ENCODE measurements at regions not wholly inside any gene's neighbourhood (a gene's known extent, or its start where the extent isn't known, plus 50 kb on each side); places are given as distances from the start of the nearest gene placed in this dataset.
"Not testable (repeated sequence)": the region's sequence is repeated elsewhere in the genome, so short reads cannot be mapped to it uniquely, and the experiment has no call there.

DNA sequence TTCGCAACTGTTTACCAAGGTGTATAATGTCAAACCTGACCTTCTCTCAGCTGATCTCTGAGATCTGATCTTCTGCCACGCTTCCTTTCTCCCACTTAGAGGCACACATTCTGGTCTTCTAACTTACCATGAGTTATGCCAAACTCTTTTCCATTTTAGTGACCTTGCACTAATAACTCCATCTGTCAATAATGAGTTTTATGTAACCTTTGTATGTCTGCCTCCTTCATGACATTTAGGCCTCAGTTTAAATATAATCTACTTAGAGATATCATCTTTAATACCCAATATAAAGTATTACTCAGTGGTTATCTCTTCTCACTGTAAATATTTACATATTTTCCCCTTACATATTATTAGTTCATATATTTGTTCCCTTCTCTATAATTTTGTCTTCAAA, 827.5 kb upstream of the PCDH20 start:
- DNase-seq (ENCODE audit: low spot score), result no peak

DNA sequence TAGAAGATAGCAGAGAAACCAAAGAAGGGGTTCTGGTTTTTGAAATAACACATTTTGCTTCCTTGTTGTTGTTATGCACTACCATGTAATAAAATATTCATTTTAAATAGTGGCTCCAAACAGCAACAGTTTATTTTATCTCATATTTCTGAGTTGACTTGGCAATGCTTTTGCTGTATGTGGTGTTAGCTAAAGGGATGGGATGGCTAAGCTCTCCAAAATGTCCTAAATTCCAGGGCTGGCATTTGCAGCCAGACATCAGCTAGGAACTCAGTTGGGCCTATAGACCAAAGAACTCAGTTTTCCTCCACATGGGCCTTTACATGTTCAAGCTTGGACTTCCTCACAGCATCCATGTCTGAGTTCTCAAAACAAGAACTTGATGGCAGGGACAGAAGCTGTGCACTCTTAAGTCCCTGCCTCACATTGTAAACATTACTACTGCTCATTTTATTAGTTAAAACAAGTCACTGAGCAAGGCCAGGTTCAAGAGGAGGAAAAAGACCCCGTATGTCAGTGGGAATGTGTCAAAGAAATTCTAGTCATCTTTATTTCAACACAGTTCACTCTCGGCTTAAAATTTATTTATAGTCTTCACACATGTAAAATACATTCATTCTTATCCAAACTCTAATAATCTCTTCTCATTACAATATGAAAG, 819.3 kb upstream of the PCDH20 start:
- no peak for DNase-seq (ENCODE audit: low spot score)

DNA sequence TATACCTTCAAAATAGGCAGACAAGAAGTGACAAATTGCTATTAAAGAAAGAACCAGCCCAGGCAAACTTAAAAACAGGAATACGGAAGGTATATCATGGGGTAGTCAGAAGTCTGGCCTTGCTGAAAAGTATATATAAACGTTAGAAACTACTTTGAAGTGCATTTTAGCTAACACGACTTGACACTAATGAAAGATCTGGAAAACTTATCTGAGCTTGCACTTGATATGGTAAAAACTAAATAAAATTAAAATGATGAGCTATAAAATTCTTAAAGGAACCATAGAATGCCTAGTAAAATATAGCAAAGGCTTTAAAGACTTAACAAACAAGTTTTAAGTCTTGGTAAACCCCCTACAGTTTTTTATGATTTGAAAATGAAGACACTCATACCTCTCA, 795.3 kb upstream of the PCDH20 start:
- no peak for DNase-seq (ENCODE audit: low spot score)

DNA sequence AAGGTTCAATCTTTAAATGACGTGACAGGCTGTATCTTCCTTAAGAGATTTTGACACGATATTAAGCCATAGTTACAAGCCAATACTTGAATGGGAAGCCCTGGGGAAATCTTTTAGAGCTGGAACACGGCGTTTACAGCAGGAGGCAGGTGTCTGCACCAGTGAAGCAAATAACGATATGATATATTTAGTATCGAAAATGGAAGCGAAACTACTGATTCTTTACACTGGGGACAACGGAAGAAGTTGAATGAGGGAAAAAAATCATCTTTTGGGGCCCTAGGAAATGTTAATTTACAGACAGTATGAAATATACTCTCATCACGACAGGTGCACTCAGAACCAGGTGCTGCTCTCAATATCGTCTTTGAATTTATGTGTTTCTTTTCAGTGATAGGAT, 793.9 kb upstream of the PCDH20 start:
- DNase-seq (ENCODE audit: low spot score), result no peak

DNA sequence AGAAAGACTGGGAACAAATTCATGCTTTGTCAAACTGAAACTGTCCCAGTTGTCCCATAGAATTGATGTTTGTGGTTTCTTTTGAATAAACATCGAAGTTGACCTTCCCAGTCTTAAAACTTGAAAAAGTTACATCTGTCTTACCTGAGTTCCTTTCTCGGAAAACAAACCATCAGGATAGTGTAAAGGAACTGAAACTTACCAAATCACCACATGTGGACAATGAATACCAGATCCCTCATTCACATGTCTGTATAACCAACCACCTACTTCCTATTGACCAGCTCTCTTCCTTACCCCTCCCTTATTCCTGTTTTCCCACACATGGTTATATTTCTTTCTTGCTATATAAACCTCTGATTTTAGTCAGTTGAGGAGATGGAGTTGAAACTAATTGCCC, 791.7 kb upstream of the PCDH20 start:
- no peak for DNase-seq (ENCODE audit: low spot score)

DNA sequence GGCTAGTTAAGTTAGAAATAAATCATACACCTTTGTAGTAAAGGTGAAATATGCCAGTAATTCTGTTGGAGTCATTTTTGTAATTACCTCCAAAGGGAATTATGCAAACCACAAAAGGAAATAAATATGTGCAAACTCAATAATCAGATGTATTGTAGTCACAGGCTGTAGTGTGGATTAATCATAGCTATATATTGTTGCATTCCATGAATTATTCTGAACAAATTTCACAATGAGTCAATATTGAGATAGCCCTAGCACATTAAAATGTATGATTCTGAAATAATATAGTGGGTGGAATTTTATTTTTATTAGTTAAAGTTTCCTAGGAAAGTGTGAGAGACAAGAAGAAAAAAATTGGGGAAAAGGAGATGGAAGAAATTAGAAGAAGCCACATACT, 790.5 kb upstream of the PCDH20 start:
- DNase-seq (ENCODE audit: low spot score), result no peak

DNA sequence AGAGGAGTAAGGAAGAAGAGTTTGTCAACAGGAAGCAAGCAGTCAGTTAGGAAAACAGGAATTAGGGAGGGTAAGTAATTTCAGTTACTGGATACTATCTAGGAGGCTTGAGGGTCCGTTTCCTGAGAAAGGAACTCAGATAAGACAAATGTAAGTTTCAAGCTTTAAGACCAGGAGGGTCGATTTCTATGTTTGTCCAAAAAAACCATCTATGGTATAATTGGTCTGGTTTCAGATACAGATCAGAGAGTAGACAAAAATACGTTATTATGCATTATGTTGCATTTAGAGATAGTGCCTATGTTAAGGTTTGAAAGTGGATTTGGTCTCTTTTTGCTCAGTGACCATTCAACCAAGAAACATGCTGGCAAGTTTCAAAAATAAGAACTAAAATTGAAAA, 789.6 kb upstream of the PCDH20 start:
- DNase-seq (ENCODE audit: low spot score), result no peak

DNA sequence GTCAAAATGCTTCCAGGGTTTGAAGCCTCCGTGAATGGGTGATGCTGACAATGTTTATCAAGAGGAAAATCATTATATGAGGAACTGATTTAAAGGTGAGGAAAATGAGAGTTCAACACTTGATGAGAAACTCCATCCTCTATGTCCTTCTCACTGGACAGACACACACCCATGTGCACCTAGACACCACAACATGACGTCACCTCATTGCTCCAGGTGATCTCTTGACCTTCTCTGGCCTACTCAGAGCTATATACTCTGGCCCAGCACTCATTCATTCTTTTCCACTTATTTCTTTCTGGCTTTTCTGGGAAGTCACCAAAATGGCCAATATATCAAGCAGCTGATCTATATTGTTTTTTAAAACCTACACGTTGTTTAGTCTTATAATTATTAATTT, 778.7 kb upstream of the PCDH20 start:
- DNase-seq (ENCODE audit: low spot score), result no peak

DNA sequence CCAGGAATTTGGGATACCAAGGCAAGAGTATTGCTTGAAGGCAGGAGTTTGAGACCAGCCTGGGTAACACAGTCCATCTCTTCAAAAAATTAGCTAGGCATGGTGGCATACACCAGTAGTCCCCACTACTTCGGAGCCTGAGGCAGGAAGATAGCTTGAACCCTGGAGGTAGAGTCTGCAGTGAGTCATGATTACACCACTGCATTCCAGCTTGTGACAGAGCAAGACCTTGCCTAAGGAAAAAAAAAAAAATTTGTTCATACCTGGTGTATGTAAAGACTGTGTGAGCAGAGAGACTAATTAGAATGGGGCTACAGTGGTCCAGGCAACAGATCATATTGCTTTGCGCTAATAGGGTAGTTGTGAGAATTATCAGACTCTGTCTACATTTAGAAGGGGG, 778.3 kb upstream of the PCDH20 start:
- DNase-seq (ENCODE audit: low spot score), result no peak

DNA sequence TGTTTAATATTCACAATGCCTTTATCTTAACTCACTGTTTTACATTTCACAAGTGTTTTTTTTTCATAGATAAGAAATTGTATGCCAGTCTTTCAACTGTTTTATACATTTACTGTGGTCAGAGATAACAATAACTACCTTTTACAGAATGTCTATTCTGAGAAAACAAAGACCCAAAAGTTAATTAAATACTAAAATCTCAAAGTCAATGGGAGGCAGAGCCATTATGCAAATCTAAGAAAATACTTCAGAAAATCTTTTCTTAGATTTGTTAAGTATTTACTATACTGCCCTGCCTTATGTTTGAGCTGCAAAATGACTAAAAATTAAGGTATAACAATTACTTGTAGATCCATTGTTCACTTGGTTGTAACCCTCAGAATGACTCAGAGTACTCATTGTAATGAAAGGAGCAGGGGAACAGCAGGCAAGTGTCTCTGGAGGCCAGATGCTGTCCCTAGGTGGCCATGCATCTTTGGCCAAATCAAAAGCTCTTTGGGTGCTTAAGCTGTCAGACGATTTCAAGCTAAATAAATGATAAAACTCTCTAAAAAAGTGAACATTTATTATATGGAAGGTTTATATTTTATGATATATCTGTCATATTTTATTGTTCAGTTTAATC, 770.1 kb upstream of the PCDH20 start:
- DNase-seq (ENCODE audit: low spot score), result no peak

DNA sequence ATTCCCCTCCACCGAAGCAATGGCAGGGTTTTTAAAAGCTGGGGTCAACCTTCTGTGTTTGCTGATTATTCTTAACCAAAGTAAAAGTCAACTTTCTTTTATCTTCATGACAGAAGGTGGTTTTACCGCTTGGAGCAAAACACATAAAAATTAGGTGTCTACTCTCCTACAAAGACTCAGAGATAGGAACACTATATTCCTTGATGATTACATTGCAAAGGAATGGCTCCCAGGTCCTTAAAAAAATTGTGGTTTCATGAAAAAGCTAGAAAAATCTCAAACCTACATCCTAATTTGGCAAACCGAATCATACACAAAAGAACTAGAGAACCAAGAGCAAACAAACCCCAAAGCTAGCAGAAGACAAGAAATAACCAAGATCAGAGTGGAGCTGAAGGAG, 760.4 kb upstream of the PCDH20 start:
- DNase-seq (ENCODE audit: low spot score), result no peak

DNA sequence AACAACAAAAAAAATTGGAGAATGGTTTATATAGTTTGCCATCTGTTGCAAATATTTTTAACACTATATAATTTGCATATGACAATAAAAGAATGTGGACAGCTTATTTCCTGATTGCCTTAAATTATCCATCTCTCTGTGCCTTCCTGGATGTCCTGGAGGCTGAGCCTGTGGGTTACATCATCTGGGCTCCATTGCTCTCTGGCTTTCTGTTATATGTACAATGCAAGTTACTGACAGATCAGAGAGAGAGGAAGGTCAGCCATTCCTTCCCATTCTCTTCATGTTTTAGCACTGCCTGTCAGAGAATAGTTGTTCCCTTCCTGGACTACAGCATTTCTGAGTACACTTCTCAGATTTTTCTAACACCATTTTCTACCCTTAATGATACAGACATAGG, 758.3 kb upstream of the PCDH20 start:
- DNase-seq (ENCODE audit: low spot score), result no peak

DNA sequence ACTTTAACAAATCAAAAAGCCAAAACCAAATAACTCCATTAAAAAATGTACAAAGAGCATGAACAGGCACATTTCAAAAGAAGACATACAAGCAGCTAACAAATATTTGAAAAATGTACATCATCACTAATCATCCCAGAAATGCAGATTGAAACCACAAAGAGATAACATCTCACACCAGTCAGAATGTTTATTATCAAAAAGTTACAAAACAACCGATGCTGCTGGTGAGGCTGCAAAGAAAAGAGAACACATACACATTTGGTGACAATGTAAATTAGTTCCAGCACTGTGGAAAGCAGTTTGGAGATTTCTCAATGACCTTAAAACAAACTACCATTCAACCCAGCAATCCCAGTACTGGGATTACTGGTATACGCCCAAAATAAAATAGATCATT, 756.0 kb upstream of the PCDH20 start:
- no peak for DNase-seq (ENCODE audit: low spot score)

DNA sequence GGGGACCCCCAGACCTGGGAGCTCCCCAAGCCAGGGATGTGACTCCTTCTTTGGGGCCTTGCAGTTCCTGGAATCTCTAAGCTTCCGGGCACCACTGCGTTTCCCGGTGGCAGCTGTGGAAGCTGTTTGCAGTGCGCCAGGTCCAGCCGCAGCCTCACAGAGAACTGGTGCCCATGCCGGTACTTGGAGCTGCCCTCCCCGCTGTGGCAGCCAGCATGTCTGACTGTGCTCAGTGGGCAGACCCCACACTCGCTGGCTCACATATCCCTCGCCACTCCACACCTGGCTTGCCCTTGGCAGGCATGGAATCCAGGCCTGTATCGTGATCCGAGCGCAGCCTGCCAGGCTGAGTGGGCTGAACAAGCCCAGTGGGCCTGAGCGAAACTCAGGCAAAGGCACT, 753.2 kb upstream of the PCDH20 start:
- DNase-seq (ENCODE audit: low spot score), result no peak

DNA sequence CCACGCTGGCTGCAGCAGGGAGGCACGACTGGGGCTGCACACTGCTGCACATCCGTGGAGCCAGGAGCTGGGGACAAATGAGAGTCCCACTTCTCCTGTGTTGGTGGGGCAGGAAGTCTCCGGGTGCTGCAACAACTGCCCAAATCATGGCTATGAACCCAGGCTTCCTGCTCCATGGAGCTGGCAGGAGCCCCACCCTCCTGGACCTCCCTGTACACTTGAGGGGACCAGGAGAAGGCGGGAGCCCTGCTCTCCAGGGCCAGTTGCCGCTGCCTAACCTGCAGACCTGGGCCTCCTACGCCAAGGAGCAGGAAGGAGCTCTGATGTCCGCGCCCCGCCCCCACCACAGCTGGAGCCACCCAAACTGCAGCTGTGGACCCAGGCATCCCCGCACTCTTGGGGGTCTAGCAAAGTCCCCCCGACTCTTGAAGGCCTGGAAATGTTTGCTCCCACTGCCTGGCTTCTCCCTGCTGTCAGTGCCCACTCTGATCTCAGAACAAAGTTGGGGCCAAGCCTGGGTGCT, 752.1 kb upstream of the PCDH20 start:
- no peak for DNase-seq (ENCODE audit: low spot score)

DNA sequence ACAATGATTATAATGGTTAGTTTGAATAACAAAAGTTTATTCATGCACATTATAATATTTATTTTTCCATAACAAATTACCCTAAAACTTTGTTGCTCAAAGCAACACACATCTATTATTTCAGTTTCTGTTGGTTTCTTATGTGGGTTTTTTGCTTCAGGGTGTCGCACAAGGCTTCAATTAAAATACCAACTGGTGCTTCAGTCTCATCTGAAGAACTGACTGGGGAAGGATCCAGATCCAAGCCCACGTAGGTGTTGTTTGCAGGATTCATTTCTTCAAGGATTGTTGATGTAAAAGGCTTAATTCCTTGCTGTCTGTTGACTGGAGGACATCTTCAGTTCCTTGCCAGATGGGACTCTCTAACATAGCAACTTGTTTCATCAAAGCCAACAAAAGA, 747.2 kb upstream of the PCDH20 start:
- no peak for DNase-seq (ENCODE audit: low spot score)

DNA sequence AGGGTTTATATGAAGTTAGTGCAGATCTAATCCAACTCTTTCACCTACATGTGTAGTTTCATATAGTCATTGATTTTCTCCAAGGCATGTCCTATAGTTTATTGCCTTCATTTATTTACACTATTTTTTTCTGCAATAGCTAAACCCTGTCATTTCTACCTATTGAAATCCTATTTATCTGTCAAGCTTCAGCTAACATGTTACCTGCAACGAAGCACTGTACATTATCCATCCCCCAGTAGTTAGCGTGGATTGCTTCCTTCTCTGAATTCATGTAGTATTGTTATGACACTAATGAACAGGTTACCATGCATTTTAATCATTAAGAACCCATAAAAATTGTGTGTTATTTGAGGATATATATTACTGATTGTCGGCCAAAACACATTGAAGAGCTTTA, 742.9 kb upstream of the PCDH20 start:
- DNase-seq (ENCODE audit: low spot score), result no peak

DNA sequence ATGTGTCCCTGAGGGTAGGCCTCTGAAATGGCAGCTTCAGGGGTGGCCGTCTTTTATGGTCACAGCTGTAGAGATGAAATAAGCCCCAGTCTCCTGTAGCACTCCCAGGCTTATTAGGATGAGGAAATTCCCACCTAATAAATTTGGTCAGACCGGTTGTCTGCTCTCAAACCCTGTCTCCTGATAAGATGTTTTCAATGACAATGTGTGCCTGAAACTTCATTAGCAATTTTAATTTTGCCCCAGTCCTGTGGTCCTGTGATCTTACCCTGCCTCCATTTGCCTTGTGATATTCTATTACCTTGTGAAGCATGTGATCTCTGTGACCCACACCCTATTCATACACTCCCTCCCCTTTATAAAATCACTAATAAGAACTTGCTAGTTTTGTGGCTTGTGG, 736.1 kb upstream of the PCDH20 start:
- not testable (repeated sequence) for DNase-seq (ENCODE audit: low spot score)

DNA sequence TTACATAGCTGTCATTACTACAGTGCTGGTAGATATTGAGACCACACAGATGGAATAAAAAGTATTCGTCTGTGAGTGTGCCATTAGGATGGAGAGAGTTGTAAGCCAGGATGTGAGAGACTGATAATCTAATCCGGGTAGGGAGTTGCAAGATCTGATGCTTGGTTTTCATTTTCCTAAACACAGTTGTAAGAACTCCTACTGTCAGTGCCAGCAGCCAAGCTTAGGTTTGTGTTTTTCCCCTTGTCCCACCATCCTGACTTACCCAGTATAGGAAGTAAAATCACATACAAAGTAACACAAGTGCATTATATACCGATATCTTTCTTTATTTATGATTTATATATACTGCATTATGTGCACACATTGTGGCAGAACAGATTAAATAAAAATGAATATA, 726.4 kb upstream of the PCDH20 start:
- DNase-seq (ENCODE audit: low spot score), result no peak

DNA sequence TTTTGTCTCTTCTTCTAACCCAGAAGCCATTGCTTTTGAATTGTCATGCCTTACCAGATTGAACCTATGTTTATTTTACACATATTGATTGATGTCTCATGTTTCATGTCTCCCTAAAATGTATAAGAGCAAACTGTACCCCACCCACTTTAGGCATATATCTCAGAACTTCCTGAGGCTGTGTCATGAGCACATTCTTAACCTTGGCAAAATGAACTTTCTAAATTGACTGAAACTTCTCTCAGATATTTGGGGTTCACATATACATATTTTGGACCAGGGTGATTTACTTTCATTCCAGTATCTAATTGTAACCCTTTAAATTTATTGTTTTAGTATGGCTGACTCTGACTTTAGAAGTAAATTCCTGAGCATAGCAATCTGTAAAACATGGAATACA, 723.9 kb upstream of the PCDH20 start:
- DNase-seq (ENCODE audit: low spot score), result no peak

DNA sequence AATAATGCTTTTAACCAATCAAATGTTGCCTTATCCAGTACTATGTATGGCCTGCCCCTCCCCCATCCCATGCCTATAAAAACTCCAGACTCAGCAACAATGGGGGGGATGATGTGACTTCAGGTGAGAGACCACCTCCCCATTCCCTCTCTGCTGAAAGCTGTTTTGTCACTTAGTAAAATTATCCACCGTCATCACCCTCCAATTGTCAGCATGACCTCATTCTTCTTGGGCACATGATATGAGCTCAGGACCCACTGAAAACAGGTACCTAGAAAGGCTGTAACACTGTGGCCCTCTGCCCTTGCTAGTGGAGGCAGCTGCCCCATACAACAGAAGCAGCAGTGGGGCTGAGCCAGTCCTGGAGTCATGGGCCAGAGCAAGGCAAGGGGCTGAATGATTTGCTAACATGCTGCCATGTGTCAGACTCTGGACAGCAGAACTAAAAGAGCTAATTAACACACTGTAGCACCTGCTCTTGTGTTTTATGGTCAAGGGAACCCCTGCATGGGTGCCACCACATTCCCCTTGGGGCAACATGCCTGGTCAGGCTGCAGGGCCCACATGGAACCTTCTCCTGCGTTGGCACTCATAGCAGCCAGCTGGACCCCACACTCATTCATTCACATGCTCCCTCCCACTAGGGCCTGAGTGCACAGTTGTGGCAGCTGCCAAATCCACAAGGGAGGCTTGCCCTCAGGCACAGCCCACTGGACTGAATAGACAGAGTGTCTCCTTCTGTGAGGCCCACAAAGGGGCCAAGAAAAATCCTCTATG, 722.2 kb upstream of the PCDH20 start:
- no peak for DNase-seq (ENCODE audit: low spot score)

DNA sequence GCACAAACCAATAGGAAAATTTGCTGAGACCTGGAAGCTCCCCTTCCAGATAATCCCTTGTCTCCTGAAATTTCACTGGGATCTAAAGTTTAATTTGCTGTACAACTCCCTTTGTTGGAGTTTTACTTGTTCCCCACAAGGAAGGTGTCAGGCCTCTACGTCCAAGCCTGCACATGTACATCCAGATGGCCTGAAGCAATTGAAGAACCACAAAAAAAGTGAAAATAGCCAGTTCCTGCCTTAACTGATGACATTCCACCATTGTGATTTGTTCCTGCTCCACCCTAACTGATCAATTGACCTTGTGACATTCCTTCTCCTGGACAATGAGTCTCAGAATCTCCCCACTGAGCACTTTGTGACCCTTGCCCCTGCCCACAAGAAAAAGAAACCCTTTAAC, 716.0 kb upstream of the PCDH20 start:
- no peak for DNase-seq (ENCODE audit: low spot score)

All from HT-29 (cell line).